ENCODE measurements at regions not wholly inside any gene's neighbourhood (a gene's known extent, or its start where the extent isn't known, plus 50 kb on each side); places are given as distances from the start of the nearest gene placed in this dataset.

GRCh38 chr9:129393064-129393463, 215.0 kb upstream of the IER5L start:
- no peak overlapping the region for H3K9ac ChIP-seq (ENCODE audit: low read length in 2 of 2)
- no peaks in the 10 kb centered on the region for H3K27me3 ChIP-seq (ENCODE audit: control insufficient read depth in 1 of 2, insufficient read depth in 2 of 2, low read length in 2 of 2)
- no peaks in the 10 kb centered on the region for H3K4me1 ChIP-seq (ENCODE audit: control insufficient read depth, insufficient read depth, low read length)
- H3K4me3 ChIP-seq (ENCODE audit: low read length in 2 of 2) = no peak overlapping the region
- no peaks in the 10 kb centered on the region for H3K36me3 ChIP-seq (ENCODE audit: control insufficient read depth in 2 of 2, insufficient read depth in 2 of 2, low read length in 2 of 2)
- no peak overlapping the region for H3K27ac ChIP-seq (ENCODE audit: low read length)
- no peaks in the 10 kb centered on the region for H3K9me3 ChIP-seq (ENCODE audit: control insufficient read depth in 2 of 2, low read length in 2 of 2)

GRCh38 chr9:129392093-129392541, 214.1 kb upstream of the IER5L start:
- H3K9me3 ChIP-seq (ENCODE audit: control insufficient read depth in 2 of 2, low read length in 2 of 2) = no peaks in the 10 kb centered on the region
- no peak overlapping the region for H3K9ac ChIP-seq (ENCODE audit: low read length in 2 of 2)
- H3K4me1 ChIP-seq (ENCODE audit: control insufficient read depth, insufficient read depth, low read length) = no peaks in the 10 kb centered on the region
- H3K4me3 ChIP-seq (ENCODE audit: low read length in 2 of 2) = no peak overlapping the region
- H3K27ac ChIP-seq (ENCODE audit: low read length) = no peak overlapping the region
- no peaks in the 10 kb centered on the region for H3K27me3 ChIP-seq (ENCODE audit: control insufficient read depth in 1 of 2, insufficient read depth in 2 of 2, low read length in 2 of 2)
- H3K36me3 ChIP-seq (ENCODE audit: control insufficient read depth in 2 of 2, insufficient read depth in 2 of 2, low read length in 2 of 2) = no peaks in the 10 kb centered on the region

- H3K27ac ChIP-seq (ENCODE audit: low read length) = no peak overlapping the region
- no peak overlapping the region for H3K9ac ChIP-seq (ENCODE audit: low read length in 2 of 2)
- no peaks in the 10 kb centered on the region for H3K9me3 ChIP-seq (ENCODE audit: control insufficient read depth in 2 of 2, low read length in 2 of 2)
- no peaks in the 10 kb centered on the region for H3K4me1 ChIP-seq (ENCODE audit: control insufficient read depth, insufficient read depth, low read length)
- H3K36me3 ChIP-seq (ENCODE audit: control insufficient read depth in 2 of 2, insufficient read depth in 2 of 2, low read length in 2 of 2) = no peaks in the 10 kb centered on the region
- no peaks in the 10 kb centered on the region for H3K27me3 ChIP-seq (ENCODE audit: control insufficient read depth in 1 of 2, insufficient read depth in 2 of 2, low read length in 2 of 2)
- H3K4me3 ChIP-seq (ENCODE audit: low read length in 2 of 2) = no peak overlapping the region
Measured at GRCh38 chr9:129391221-129391661, 213.2 kb upstream of the IER5L start.

- Histone ChIP-seq H3K36me3 (ENCODE audit: control insufficient read depth in 2 of 2, insufficient read depth in 2 of 2, low read length in 2 of 2) (no peaks in the 10 kb centered on the region), H3K9ac (ENCODE audit: low read length in 2 of 2) (no peak overlapping the region), H3K27ac (ENCODE audit: low read length) (no peak overlapping the region), H3K4me3 (ENCODE audit: low read length in 2 of 2) (no peak overlapping the region), H3K4me1 (ENCODE audit: control insufficient read depth, insufficient read depth, low read length) (no peaks in the 10 kb centered on the region), H3K27me3 (ENCODE audit: control insufficient read depth in 1 of 2, insufficient read depth in 2 of 2, low read length in 2 of 2) (no peaks in the 10 kb centered on the region), H3K9me3 (ENCODE audit: control insufficient read depth in 2 of 2, low read length in 2 of 2) (no peaks in the 10 kb centered on the region)
Measured at GRCh38 chr9:129390541-129390940, 212.5 kb upstream of the IER5L start.

- H3K27ac ChIP-seq (ENCODE audit: low read length) = no peak overlapping the region
- H3K9ac ChIP-seq (ENCODE audit: low read length in 2 of 2) = no peak overlapping the region
- H3K4me1 ChIP-seq (ENCODE audit: control insufficient read depth, insufficient read depth, low read length) = peaks cover 9% of the 10 kb centered on the region
- no peaks in the 10 kb centered on the region for H3K36me3 ChIP-seq (ENCODE audit: control insufficient read depth in 2 of 2, insufficient read depth in 2 of 2, low read length in 2 of 2)
- H3K9me3 ChIP-seq (ENCODE audit: control insufficient read depth in 2 of 2, low read length in 2 of 2) = no peaks in the 10 kb centered on the region
- H3K4me3 ChIP-seq (ENCODE audit: low read length in 2 of 2) = no peak overlapping the region
- no peaks in the 10 kb centered on the region for H3K27me3 ChIP-seq (ENCODE audit: control insufficient read depth in 1 of 2, insufficient read depth in 2 of 2, low read length in 2 of 2)
Measured at GRCh38 chr9:129387822-129388221, 209.8 kb upstream of the IER5L start.

- Histone ChIP-seq H3K36me3 (ENCODE audit: control insufficient read depth in 2 of 2, insufficient read depth in 2 of 2, low read length in 2 of 2) (no peaks in the 10 kb centered on the region), H3K4me1 (ENCODE audit: control insufficient read depth, insufficient read depth, low read length) (peaks cover 16% of the 10 kb centered on the region), H3K27ac (ENCODE audit: low read length) (no peak overlapping the region), H3K27me3 (ENCODE audit: control insufficient read depth in 1 of 2, insufficient read depth in 2 of 2, low read length in 2 of 2) (no peaks in the 10 kb centered on the region), H3K4me3 (ENCODE audit: low read length in 2 of 2) (no peak overlapping the region), H3K9ac (ENCODE audit: low read length in 2 of 2) (no peak overlapping the region), H3K9me3 (ENCODE audit: control insufficient read depth in 2 of 2, low read length in 2 of 2) (no peaks in the 10 kb centered on the region)
Measured at GRCh38 chr9:129386812-129387177, 208.7 kb upstream of the IER5L start.

- Histone ChIP-seq H3K27ac (ENCODE audit: low read length) (no peak overlapping the region), H3K36me3 (ENCODE audit: control insufficient read depth in 2 of 2, insufficient read depth in 2 of 2, low read length in 2 of 2) (no peaks in the 10 kb centered on the region)
Measured at GRCh38 chr9:129385211-129385934, 207.3 kb upstream of the IER5L start.

GRCh38 chr9:129384491-129385210, 206.6 kb upstream of the IER5L start:
- peaks cover 16% of the 10 kb centered on the region for H3K4me1 ChIP-seq (ENCODE audit: control insufficient read depth, insufficient read depth, low read length)
- H3K27me3 ChIP-seq (ENCODE audit: control insufficient read depth in 1 of 2, insufficient read depth in 2 of 2, low read length in 2 of 2) = no peaks in the 10 kb centered on the region
- H3K36me3 ChIP-seq (ENCODE audit: control insufficient read depth in 2 of 2, insufficient read depth in 2 of 2, low read length in 2 of 2) = no peaks in the 10 kb centered on the region
- H3K27ac ChIP-seq (ENCODE audit: low read length) = peak overlapping the region; percentile 85
- peak overlapping the region in 1 of 2 donors; percentile 71 for H3K4me3 ChIP-seq (ENCODE audit: low read length in 2 of 2)
- peak overlapping the region; percentile 87 to 89 for H3K9ac ChIP-seq (ENCODE audit: low read length in 2 of 2)
- H3K9me3 ChIP-seq (ENCODE audit: control insufficient read depth in 2 of 2, low read length in 2 of 2) = no peaks in the 10 kb centered on the region

More at GRCh38 chr9:129385211-129385934, 207.3 kb upstream of the IER5L start:
- Histone ChIP-seq H3K4me1 (ENCODE audit: control insufficient read depth, insufficient read depth, low read length) (peaks cover 16% of the 10 kb centered on the region), H3K9me3 (ENCODE audit: control insufficient read depth in 2 of 2, low read length in 2 of 2) (no peaks in the 10 kb centered on the region), H3K4me3 (ENCODE audit: low read length in 2 of 2) (no peak overlapping the region), H3K9ac (ENCODE audit: low read length in 2 of 2) (no peak overlapping the region), H3K27me3 (ENCODE audit: control insufficient read depth in 1 of 2, insufficient read depth in 2 of 2, low read length in 2 of 2) (no peaks in the 10 kb centered on the region)

- H3K9me3 ChIP-seq (ENCODE audit: control insufficient read depth in 2 of 2, low read length in 2 of 2) = no peaks in the 10 kb centered on the region
- no peaks in the 10 kb centered on the region for H3K27me3 ChIP-seq (ENCODE audit: control insufficient read depth in 1 of 2, insufficient read depth in 2 of 2, low read length in 2 of 2)
- H3K36me3 ChIP-seq (ENCODE audit: control insufficient read depth in 2 of 2, insufficient read depth in 2 of 2, low read length in 2 of 2) = no peaks in the 10 kb centered on the region
- H3K4me3 ChIP-seq (ENCODE audit: low read length in 2 of 2) = peak overlapping the region; percentile 38 to 71
- H3K9ac ChIP-seq (ENCODE audit: low read length in 2 of 2) = peak overlapping the region; percentile 87 to 89
- peaks cover 16% of the 10 kb centered on the region for H3K4me1 ChIP-seq (ENCODE audit: control insufficient read depth, insufficient read depth, low read length)
- peak overlapping the region; percentile 85 for H3K27ac ChIP-seq (ENCODE audit: low read length)
Measured at GRCh38 chr9:129383561-129384490, 205.8 kb upstream of the IER5L start.

GRCh38 chr9:129383019-129383560, 205.0 kb upstream of the IER5L start:
- Histone ChIP-seq H3K9me3 (ENCODE audit: control insufficient read depth in 2 of 2, low read length in 2 of 2) (no peaks in the 10 kb centered on the region), H3K4me1 (ENCODE audit: control insufficient read depth, insufficient read depth, low read length) (peaks cover 16% of the 10 kb centered on the region), H3K4me3 (ENCODE audit: low read length in 2 of 2) (peak overlapping the region; percentile 38 to 71), H3K36me3 (ENCODE audit: control insufficient read depth in 2 of 2, insufficient read depth in 2 of 2, low read length in 2 of 2) (no peaks in the 10 kb centered on the region), H3K9ac (ENCODE audit: low read length in 2 of 2) (peak overlapping the region; percentile 87 to 89), H3K27ac (ENCODE audit: low read length) (peak overlapping the region; percentile 85), H3K27me3 (ENCODE audit: control insufficient read depth in 1 of 2, insufficient read depth in 2 of 2, low read length in 2 of 2) (no peaks in the 10 kb centered on the region)

Data from stomach smooth muscle (tissue), 2 donors.